Germinal center (tissue), 1 donor: ENCODE measurements at regions not wholly inside any gene's neighbourhood (a gene's known extent, or its start where the extent isn't known, plus 50 kb on each side); places are given as distances from the start of the nearest gene placed in this dataset.

Source experiments
- DNase-seq: peaks from one replicate; pipeline ENCODE4 v3.0.0; 2012; ENCODE audit warnings: mixed read lengths, low spot score

- DNase-seq = no peak
Observed at GRCh38 chr5:74094096-74094781, 468.2 kb downstream of the ARHGEF28 start.

DNA sequence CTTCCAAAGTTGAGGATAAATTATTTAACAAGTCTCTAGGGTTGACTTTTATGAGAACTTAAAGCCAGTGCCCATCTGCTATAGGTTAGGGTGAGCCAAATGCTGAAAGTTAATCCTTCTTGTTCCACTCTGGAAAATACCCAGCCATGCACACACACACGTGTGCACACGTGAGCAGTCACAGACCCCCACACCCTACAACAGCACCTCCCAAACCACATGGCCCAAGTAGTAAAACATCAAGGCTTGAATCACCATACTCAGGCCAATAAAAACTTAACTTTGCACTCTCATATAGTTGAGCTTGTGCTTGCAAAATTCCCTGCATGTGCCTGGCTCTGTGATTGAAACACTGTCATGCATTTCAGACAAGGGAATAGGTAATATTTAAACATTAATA, 467.6 kb downstream of the ARHGEF28 start:
- DNase-seq = no peak

DNA sequence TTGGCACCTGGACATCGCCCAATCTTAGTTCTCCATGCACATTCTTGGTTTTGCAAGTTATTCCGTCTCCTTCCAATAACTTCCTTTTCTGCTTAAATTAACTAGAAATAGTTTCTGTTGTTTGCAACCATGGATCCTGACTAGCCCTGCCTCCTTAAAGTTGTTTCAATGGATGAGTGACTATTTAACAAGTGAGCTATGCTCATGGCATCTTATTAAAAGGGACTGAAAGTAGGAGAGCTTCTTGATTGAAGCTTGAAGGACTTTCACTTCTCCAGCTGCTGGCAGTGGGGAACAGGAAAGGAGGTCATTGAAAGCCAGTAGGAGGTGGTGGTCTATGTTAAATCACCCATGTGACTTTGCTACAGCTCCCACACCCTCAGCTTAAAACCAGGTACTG, 466.8 kb downstream of the ARHGEF28 start:
- DNase-seq = no peak

GRCh38 chr5:74085782-74086181, 459.8 kb downstream of the ARHGEF28 start:
- no peak for DNase-seq

DNA sequence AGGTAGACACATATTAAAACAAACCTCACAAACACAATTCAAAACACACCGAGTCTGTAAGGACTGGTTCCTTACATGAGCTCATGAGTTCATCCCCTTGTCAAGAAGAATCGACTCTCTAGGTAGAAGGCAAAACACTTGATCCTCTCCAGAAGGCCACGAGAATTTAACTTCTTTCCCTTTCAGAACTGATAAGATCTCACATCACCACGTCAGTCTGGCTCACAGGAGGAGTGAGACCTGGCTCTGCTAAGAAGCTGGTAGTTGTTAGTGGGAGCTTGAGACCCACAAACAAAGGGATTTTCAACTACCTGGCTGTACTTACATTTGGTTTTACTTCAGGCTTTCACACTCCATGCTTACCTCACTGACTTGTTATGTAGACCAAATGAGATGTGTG, 459.2 kb downstream of the ARHGEF28 start:
- DNase-seq = no peak

DNA sequence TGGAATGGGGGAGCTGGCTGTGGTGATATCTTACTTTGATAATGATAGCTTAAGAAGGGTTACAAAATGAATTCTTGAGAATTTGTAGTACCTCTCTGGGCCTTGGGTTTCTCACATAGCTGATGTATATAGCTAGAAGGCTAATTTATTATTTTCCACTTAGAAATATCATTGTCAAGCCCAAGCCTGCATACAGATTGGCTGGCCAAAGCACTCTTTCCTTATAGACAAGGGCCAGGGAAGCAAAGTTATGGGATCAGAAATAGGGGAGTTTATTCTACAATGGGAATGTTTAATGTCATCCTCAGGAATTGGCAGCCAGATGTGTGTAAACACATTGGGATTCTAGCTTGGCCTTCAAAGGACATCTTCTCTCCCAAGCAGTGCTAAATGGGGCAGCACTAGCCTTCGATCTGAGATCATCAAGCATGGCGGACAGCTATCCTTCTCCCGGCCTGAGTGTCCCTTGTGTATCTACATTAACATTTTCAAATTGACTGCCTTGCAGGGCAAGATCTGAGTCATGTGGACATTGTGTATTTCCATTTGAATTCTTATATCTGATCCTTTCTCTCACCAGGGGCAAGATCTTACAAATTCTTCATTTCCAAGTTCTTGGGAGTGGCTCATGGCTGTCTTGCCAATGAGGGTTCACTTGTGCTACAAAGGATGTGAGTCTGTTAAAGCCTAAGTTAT, 457.2 kb downstream of the ARHGEF28 start:
- DNase-seq = no peak

DNA sequence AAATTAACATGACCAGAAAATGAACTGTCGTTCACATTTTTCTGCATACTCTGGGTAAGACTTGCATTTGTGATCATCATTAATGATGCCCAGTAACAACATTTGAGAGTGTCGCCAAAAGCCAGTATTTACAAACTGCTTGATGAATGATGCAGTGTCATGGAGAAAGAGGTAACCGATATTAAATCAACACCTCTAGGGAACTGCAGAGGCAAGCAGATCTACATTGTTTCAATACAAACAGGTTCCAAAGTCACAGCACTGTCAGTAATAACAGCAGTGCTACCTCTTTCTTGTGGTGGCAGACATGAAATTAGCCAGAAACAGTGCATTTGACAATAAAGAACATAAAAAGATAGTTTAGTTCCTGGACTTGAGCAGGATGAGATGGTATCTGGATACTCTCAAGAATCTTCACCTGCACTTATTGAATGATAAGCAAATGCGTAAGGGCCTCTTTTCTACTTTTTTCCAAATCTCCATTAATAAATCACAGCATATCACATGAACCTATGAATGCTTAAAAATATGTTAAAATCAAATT, 456.6 kb downstream of the ARHGEF28 start:
- no peak for DNase-seq

GRCh38 chr5:74081126-74081525, 455.1 kb downstream of the ARHGEF28 start:
- no peak for DNase-seq

DNA sequence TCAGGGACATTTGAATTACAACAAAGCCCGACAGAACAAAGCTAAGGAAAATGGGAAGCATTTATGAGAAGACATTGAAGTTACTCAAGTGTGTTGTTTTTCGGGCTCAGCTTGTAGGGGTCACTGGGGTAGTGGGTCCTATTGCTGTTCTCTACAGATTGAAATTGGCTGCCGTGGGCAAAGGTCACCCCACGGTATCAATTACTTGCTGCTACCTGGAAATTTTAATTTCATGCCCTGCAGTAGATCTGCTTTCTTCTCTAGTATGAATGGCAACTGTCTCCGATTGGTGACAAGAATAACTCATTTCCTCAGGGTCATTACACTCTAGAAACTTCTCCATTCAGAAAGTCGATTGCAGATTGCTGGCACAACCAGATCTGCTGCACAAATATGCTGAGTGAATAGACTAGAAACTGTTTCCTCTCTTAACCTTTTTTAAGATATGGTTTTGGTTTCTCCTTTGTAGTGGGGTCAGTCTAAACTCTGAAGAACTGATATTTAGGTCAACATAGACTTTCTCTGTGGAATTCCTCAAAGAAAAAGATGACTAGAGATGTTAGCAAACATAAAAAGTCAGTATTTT, 454.1 kb downstream of the ARHGEF28 start:
- no peak for DNase-seq

GRCh38 chr5:74075501-74076484, 449.8 kb downstream of the ARHGEF28 start:
- DNase-seq = no peak

DNA sequence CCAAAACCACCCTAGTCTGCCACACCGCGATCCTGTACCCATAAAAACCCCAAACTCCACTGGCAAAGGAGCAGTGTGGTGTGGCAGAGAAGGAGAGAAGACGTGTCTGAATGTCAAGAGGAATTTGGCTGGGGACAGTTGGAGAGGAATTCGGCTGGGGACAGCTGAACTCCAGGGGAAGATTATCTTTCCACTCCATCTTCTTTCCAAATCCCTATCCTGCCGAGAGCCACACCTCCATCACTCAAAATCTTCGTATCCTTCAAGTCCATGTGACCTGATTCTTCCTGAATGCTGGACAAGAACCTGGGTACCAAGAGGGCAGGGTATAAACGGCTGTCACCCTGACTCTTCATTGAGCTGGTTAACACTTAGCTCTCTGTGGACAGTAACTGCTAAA, 448.1 kb downstream of the ARHGEF28 start:
- no peak for DNase-seq

- DNase-seq = no peak
Observed at GRCh38 chr5:74073257-74073656, 447.3 kb downstream of the ARHGEF28 start.

- no peak for DNase-seq
Observed at GRCh38 chr5:74072646-74073045, 446.6 kb downstream of the ARHGEF28 start.

DNA sequence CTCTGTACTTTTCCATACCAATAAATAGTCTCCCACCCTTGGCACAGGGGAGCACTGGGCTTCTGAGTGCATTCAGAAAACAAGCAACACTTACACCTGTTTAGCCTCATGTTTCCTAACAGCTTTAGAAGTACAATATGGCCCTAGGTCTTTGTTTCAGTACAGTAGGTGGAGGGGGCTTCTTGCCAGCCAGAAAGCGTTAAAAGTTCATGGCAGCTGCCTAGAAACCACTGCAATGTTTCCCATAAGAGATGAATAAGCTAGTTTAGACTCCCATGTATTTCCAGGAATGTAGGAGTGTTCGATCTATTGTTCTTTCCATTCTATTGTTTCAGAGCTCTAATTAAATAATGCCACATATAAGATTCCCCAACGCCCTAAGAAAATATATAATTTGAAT, 444.8 kb downstream of the ARHGEF28 start:
- no peak for DNase-seq

- no peak for DNase-seq
Observed at GRCh38 chr5:74069741-74070140, 443.7 kb downstream of the ARHGEF28 start.

DNA sequence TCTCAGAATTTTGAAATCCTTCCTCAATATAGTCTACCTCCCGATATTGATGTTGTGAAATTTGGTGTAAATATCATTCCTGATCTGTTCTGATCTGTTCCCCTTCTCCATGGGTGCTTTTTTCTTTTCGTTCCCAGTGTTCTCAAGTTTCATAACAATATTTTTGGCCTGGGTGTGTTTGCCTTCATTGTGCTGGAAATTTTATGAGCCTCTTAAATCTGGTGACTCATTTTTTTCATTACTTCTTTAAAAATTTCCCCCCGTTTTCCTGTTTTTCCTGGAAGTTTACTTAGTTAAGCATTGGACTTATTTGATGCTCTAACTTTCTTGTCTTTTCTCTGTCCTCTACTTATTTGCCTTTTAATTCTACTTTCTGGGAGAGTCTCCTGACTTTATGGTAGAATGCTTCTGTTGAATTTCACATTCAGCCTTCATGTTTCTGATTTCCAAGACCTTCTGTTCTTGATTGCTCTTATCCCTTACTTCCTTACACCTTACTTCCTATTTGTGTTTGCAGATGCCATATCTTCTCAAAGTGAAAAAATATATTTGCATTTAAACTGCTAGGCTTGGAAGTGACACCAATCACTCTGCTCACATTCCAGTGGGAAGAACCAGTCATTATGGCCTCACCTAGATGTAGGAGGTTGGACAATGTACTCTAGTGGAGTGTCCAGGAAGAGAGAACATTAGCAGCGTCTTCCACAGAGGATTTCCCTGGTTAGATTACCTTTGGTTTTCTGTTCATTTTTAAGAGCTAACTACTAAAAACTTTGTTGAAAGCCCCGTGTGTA, 441.9 kb downstream of the ARHGEF28 start:
- no peak for DNase-seq

GRCh38 chr5:74064911-74065310, 438.9 kb downstream of the ARHGEF28 start:
- DNase-seq = no peak

- no peak for DNase-seq
Observed at GRCh38 chr5:74064225-74064624, 438.2 kb downstream of the ARHGEF28 start.

DNA sequence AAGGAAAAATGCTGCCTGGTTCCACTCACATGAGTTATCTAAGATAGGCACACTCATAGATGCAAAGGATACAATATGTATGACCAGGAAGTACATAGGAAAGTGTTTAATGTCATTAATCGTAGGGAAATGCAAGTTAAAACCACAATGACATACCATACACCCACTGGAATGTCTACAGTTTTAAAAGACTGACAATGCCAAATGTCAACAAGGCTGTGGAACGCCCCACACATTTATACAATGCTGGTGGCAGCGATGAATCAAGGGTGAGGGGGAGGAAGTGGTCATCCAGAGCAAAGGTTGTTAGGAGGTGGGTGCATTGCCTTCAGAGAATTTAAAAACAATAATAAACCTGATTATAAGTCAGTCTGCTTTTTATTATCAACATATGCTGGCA, 437.8 kb downstream of the ARHGEF28 start:
- DNase-seq = no peak

DNA sequence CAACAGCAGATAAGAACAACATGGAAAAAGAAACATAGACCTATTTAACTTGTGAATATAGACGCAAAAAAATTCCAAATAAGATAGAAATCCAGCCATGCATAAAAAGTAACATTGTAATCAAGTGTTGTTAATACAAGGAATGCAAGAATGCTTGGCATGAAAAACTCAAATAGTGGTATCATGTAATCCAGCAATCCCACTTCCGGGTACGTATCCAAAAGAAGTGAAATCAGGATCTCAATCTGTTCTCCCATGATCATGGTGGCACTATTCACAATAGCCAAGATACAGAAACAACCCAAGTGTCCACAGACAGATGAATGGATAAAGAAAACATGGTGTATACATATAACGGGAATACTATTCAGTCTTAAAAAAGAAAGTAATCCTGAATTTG, 437.4 kb downstream of the ARHGEF28 start:
- DNase-seq = no peak

DNA sequence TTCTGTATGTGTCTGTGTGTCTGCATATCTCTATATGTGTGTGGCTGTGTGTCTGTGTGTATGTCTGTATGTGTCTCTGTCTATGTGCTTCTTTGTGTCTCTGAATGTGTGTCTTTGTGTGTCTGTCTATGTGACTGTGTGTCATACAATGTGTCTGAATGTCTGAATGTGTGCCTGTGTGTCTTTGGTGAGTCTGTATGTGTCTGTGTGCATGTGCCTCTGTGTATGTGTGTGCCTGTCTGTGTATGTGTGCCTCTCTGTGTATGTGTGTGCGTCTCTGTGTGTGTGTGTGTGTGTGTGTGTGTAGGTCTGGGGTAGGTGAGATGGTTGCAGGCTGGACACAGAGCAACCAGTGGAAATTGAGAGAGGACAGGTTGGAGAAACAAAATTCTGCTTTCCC, 435.3 kb downstream of the ARHGEF28 start:
- no peak for DNase-seq
